Panc1 (cell line): ENCODE measurements at regions not wholly inside any gene's neighbourhood (a gene's known extent, or its start where the extent isn't known, plus 50 kb on each side); places are given as distances from the start of the nearest gene placed in this dataset.

Experiments
- ATAC-seq: fragments of 200-7000 bp; cut with Tn5 transposase; 2 replicates; pipeline ENCODE4 v1.9.1; 2020; ENCODE audit warnings: mild to moderate bottlenecking, moderate library complexity
- BruUV-seq: library from RNA; stranded (reverse); fragments of 400-500 nt; replicated peaks from 2 replicates; lab custom pipeline; 2021; lab: Mats Ljungman, UMichigan
- CTCF ChIA-PET: fragments of 300-600 bp; sonication (Branson Sonifier 250); formaldehyde crosslinking; loops from one replicate; lab custom pipeline; 2022; ENCODE audit warnings: antibody characterized with exemption; lab: Charles Lee
- POLR2A ChIA-PET: fragments of 300-600 bp; sonication (Branson Sonifier 250); formaldehyde crosslinking; loops from one replicate; lab custom pipeline; 2022; ENCODE audit warnings: antibody characterized with exemption; lab: Charles Lee
- DNase-seq: peaks from one replicate; pipeline ENCODE4 v3.0.0-alpha.2; 2010; ENCODE audit warnings: low read depth, low spot score
- H3K27ac ChIP-seq: 2 replicates; pipeline ENCODE4 v1.5.1; 2011; ENCODE audit warnings: mild to moderate bottlenecking, low read length, inconsistent platforms
- H3K27me3 ChIP-seq: fragments of 200-500 bp; sonication (Bioruptor generic); 2 replicates; pipeline ENCODE4 v1.6.0; 2014; ENCODE audit warnings: low read length, inconsistent platforms; ENCODE audit not compliant: control insufficient read depth, insufficient read depth
- H3K36me3 ChIP-seq: fragments of 200-500 bp; sonication (Bioruptor generic); 2 replicates; pipeline ENCODE4 v1.5.1; 2014; ENCODE audit warnings: inconsistent platforms, mild to moderate bottlenecking, low read length, moderate library complexity; ENCODE audit not compliant: control insufficient read depth, insufficient read depth
- H3K4me1 ChIP-seq: 2 replicates; pipeline ENCODE4 v1.5.1; 2011; ENCODE audit warnings: inconsistent platforms, mild to moderate bottlenecking, low read length, moderate library complexity; ENCODE audit not compliant: control insufficient read depth, insufficient read depth
- H3K4me3 ChIP-seq, 2 experiments: 2 replicates each; pipeline ENCODE4 v1.5.1; 2011 to 2012; ENCODE audit warnings: low read depth in 2 of 2, low read length in 2 of 2, mild to moderate bottlenecking in 2 of 2, inconsistent platforms in 1 of 2, moderate library complexity in 1 of 2
- H3K9me3 ChIP-seq: fragments of 200-500 bp; sonication (Bioruptor generic); 2 replicates; pipeline ENCODE4 v1.5.1; 2014; ENCODE audit warnings: low read depth, mild to moderate bottlenecking, inconsistent platforms, low read length, moderate library complexity; ENCODE audit not compliant: control insufficient read depth, insufficient read depth
- CTCF ChIP-seq: fragments of 450-650 bp; IDR thresholded peaks from 2 replicates; pipeline ENCODE4 v1.5.1; 2017; ENCODE audit warnings: mild to moderate bottlenecking
- POLR2AphosphoS5 ChIP-seq: IDR thresholded peaks from 2 replicates; pipeline ENCODE4 v1.6.1; 2012; ENCODE audit warnings: mild to moderate bottlenecking, low read depth, low read length, moderate library complexity
- REST ChIP-seq, 2 experiments: IDR thresholded peaks; 2 replicates each; pipeline ENCODE4 v1.6.1; 2011 to 2012; ENCODE audit warnings: low read depth in 2 of 2, control low read depth in 1 of 2, low read length in 1 of 2, mild to moderate bottlenecking in 1 of 2, moderate library complexity in 1 of 2; ENCODE audit not compliant: insufficient read depth in 1 of 2
- SIN3A ChIP-seq: IDR thresholded peaks from 2 replicates; pipeline ENCODE4 v1.6.1; 2012; ENCODE audit warnings: low read depth, mild to moderate bottlenecking, low read length, moderate library complexity, borderline replicate concordance; ENCODE audit not compliant: insufficient read depth
- TCF7L2 ChIP-seq: IDR thresholded peaks from 2 replicates; pipeline ENCODE4 v1.6.1; 2011; ENCODE audit warnings: mild to moderate bottlenecking, low read depth, low read length, inconsistent platforms
- in situ Hi-C: cut with HindIII; loops from 2 replicates; pipeline ENCODE4 v1.10.0; 2016; ENCODE audit warnings: low sequenced_read_pairs, low pct_unique_long_range_greater_than_20kb
- intact Hi-C: fragments of 100-400 bp; cut with micrococcal nuclease; formaldehyde crosslinking; loops from one replicate; pipeline ENCODE4 v1.10.0; 2022; ENCODE audit not compliant: unreplicated experiment

- intact Hi-C loops (no loop called here), in situ Hi-C loops (no loop called here)
- ATAC-seq, result no peak
- no peaks in the 10 kb centered on the region for H3K27me3 ChIP-seq
- no peak for DNase-seq
- no peak overlapping the region for H3K4me3 ChIP-seq
- BruUV-seq, result no TSS peak
- CTCF ChIA-PET, result no interaction called here
- no peak overlapping the region for H3K27ac ChIP-seq
- H3K4me1 ChIP-seq, result no peaks in the 10 kb centered on the region
- H3K9me3 ChIP-seq, result no peaks in the 10 kb centered on the region
- no peaks in the 10 kb centered on the region for H3K36me3 ChIP-seq
- TF ChIP-seq POLR2AphosphoS5 (no peak), REST (IDR thresholded peaks at IDR 0.05; ENCODE audit: insufficient read depth in 1 of 2, low read depth in 2 of 2, low read length in 1 of 2) (no peak), TCF7L2 (no peak), CTCF (no peak), SIN3A (no peak)
- POLR2A ChIA-PET, result no interaction called here
Measured at GRCh38 chrX:115889121-115889890, 281.2 kb upstream of the AGTR2 start.

- in situ Hi-C loops (no loop called here), intact Hi-C loops (no loop called here)
- H3K27ac ChIP-seq, result no peak overlapping the region
- POLR2A ChIA-PET, result no interaction called here
- DNase-seq (no peak), ATAC-seq (no peak)
- H3K27me3 ChIP-seq, result no peaks in the 10 kb centered on the region
- BruUV-seq, result no TSS peak
- H3K9me3 ChIP-seq, result no peaks in the 10 kb centered on the region
- no peaks in the 10 kb centered on the region for H3K36me3 ChIP-seq
- TF ChIP-seq TCF7L2 (no peak), SIN3A (no peak), REST (IDR thresholded peaks at IDR 0.05; ENCODE audit: insufficient read depth in 1 of 2, low read depth in 2 of 2, low read length in 1 of 2) (no peak), POLR2AphosphoS5 (no peak), CTCF (no peak)
- no peaks in the 10 kb centered on the region for H3K4me1 ChIP-seq
- CTCF ChIA-PET, result no interaction called here
- H3K4me3 ChIP-seq, result no peak overlapping the region
Measured at GRCh38 chrX:115892056-115892708, 278.4 kb upstream of the AGTR2 start.
